Colonic mucosa (tissue), 4 donors: ENCODE measurements at regions not wholly inside any gene's neighbourhood (a gene's known extent, or its start where the extent isn't known, plus 50 kb on each side); places are given as distances from the start of the nearest gene placed in this dataset.
"Not testable (repeated sequence)": the region's sequence is repeated elsewhere in the genome, so short reads cannot be mapped to it uniquely, and the experiment has no call there.

Experiments
- DNase-seq: peaks from one replicate; pipeline ENCODE4 v3.0.0-alpha.2; 2020
- H3K27ac ChIP-seq: fragments of 200-600 bp; one replicate; pipeline ENCODE4 v1.8.0; 2021
- H3K27me3 ChIP-seq: fragments of 200-600 bp; one replicate; pipeline ENCODE4 v1.8.0; 2021
- H3K36me3 ChIP-seq: fragments of 200-600 bp; one replicate; pipeline ENCODE4 v1.8.0; 2021
- H3K4me1 ChIP-seq: fragments of 200-600 bp; one replicate; pipeline ENCODE4 v1.8.0; 2021; ENCODE audit warnings: mild to moderate bottlenecking
- H3K4me3 ChIP-seq: fragments of 200-600 bp; one replicate; pipeline ENCODE4 v1.8.0; 2021
- H3K9ac ChIP-seq, 2 donors: one replicate each; pipeline ENCODE4 v1.7.0; 2013; ENCODE audit warnings: control low read depth in 2 of 2, low read depth in 2 of 2, low read length in 2 of 2
- H3K9me3 ChIP-seq: fragments of 200-600 bp; one replicate; pipeline ENCODE4 v1.8.0; 2021
- intact Hi-C: fragments of 100-400 bp; cut with DNase I; formaldehyde crosslinking; loops from one replicate; pipeline ENCODE4 v1.14.1; 2022
- TF ChIP-seq, protein P1 (sequence below): fragments of 200-600 bp; IDR thresholded peaks from one replicate; pipeline ENCODE4 v1.8.0; 2022; ENCODE audit warnings: antibody characterized with exemption, mild to moderate bottlenecking
- donor health status: healthy.
- donor health status: DM: no; HTN: no; CAD: no.
- donor health status: DM: no; HTN: no; CAD: no.

- Histone ChIP-seq H3K27ac (no peak overlapping the region), H3K9ac (no peak overlapping the region), H3K4me1 (no peaks in the 10 kb centered on the region), H3K4me3 (no peak overlapping the region), H3K9me3 (no peaks in the 10 kb centered on the region), H3K27me3 (no peaks in the 10 kb centered on the region), H3K36me3 (no peaks in the 10 kb centered on the region)
- DNase-seq: no peak
- TF ChIP-seq, protein P1, sequence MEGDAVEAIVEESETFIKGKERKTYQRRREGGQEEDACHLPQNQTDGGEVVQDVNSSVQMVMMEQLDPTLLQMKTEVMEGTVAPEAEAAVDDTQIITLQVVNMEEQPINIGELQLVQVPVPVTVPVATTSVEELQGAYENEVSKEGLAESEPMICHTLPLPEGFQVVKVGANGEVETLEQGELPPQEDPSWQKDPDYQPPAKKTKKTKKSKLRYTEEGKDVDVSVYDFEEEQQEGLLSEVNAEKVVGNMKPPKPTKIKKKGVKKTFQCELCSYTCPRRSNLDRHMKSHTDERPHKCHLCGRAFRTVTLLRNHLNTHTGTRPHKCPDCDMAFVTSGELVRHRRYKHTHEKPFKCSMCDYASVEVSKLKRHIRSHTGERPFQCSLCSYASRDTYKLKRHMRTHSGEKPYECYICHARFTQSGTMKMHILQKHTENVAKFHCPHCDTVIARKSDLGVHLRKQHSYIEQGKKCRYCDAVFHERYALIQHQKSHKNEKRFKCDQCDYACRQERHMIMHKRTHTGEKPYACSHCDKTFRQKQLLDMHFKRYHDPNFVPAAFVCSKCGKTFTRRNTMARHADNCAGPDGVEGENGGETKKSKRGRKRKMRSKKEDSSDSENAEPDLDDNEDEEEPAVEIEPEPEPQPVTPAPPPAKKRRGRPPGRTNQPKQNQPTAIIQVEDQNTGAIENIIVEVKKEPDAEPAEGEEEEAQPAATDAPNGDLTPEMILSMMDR: no peak
- intact Hi-C loops: no loop called here
Observed at GRCh38 chr21:23936991-23937390, 1670.3 kb downstream of the MRPL39 start.

GRCh38 chr21:23936224-23936623 lies 1671.1 kb downstream of the MRPL39 start:
- no peaks in the 10 kb centered on the region for H3K9me3 ChIP-seq
- TF ChIP-seq, protein P1: no peak
- no peaks in the 10 kb centered on the region for H3K27me3 ChIP-seq
- H3K9ac ChIP-seq: no peak overlapping the region
- no peak for DNase-seq
- intact Hi-C loops: no loop called here
- no peaks in the 10 kb centered on the region for H3K36me3 ChIP-seq
- H3K4me3 ChIP-seq: no peak overlapping the region
- no peak overlapping the region for H3K27ac ChIP-seq
- H3K4me1 ChIP-seq: no peaks in the 10 kb centered on the region

DNA sequence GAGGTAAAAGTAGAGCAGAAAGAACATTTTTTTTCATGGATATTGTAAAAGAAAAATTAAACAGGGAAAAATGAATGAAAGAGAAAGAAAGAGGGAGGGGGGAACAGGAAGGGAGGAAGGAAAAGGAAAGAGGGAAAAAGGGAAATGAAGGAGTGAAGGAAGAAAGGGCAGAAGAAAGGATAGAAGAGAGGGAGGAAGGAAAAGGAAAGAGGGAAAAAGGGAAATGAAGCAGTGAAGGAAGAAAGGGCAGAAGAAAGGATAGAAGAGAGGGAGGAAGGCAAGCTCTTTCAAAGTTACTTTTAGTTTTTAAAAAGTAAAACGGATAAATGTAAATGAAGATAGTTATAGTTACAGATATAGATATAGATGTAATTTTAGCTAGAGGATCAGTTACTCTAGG lies 1676.7 kb downstream of the MRPL39 start:
- intact Hi-C loops: no loop called here
- no peaks in the 10 kb centered on the region for H3K27me3 ChIP-seq
- no peaks in the 10 kb centered on the region for H3K9me3 ChIP-seq
- H3K4me3 ChIP-seq: no peak overlapping the region
- DNase-seq: no peak
- no peaks in the 10 kb centered on the region for H3K36me3 ChIP-seq
- H3K27ac ChIP-seq: no peak overlapping the region
- TF ChIP-seq, protein P1: no peak
- no peak overlapping the region for H3K9ac ChIP-seq
- H3K4me1 ChIP-seq: no peaks in the 10 kb centered on the region

DNA sequence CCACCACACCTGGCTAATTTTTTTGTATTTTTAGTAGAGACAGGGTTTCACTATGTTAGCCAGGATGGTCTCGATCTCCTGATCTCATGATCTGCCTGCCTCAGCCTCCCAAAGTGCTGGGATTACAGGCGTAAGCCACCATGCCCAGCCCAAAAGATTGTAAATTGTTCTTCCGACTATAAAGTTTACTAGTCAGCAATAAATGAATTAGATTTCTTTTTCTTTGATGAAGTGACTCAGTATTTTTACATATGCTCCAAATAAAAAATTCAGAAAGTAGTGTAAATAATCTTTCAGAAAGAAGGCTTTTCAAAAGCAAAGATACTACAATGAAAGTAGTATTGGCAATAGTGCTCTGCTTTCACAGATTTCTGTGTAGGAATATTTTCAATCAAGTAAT lies 1680.9 kb downstream of the MRPL39 start:
- H3K27me3 ChIP-seq, H3K9ac ChIP-seq, H3K4me1 ChIP-seq, H3K27ac ChIP-seq, H3K36me3 ChIP-seq, intact Hi-C loops, DNase-seq, H3K4me3 ChIP-seq, H3K9me3 ChIP-seq: not testable (repeated sequence)

DNA sequence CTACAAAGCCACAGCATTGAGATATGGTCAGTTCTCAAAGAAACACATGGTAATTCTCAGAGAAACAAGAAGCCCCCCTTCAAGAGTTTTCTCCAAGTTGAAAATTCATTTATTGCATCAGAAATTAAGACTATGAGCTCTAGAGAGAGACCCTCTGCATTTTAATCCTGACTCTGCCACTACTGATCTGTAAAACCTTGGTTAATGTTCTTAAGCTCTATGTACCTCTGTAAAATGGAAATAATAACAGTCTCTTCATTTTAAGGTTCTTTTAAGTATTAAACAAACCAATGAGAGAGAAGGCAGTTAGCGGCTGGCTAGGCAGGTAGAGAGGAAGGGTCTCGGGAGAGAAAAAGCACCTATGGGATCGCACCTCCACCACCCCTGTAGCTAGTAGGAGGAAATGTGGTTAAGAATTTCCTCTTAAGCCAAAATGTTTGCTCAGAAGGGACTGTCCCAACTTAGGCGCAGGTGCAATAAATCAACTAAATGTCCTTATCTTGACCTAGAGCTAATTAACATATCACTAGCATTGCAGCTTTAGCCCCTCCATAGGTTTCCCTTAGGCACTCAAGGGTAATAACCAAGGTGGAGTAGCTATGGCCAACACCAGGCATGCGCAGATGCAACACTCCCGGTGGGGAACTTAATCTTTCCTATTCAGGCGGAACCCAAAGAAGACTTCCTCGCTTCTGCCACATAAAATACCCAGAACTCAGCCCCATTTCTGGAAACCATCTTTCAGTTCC lies 1685.4 kb downstream of the MRPL39 start:
- Histone ChIP-seq H3K36me3 (no peaks in the 10 kb centered on the region), H3K27ac (no peak overlapping the region), H3K9ac (no peak overlapping the region), H3K27me3 (no peaks in the 10 kb centered on the region), H3K4me1 (no peaks in the 10 kb centered on the region), H3K4me3 (no peak overlapping the region), H3K9me3 (no peaks in the 10 kb centered on the region)
- TF ChIP-seq, protein P1: no peak
- no peak for DNase-seq
- intact Hi-C loops: no loop called here

- Histone ChIP-seq H3K27ac (no peak overlapping the region), H3K4me1 (no peaks in the 10 kb centered on the region), H3K9me3 (no peaks in the 10 kb centered on the region), H3K9ac (no peak overlapping the region), H3K27me3 (no peaks in the 10 kb centered on the region), H3K36me3 (no peaks in the 10 kb centered on the region), H3K4me3 (no peak overlapping the region)
- intact Hi-C loops: no loop called here
- TF ChIP-seq, protein P1: no peak
- DNase-seq: no peak
Observed at GRCh38 chr21:23900727-23901126, 1706.6 kb downstream of the MRPL39 start.
